GF-D8 (cell line): ENCODE measurements at regions not wholly inside any gene's neighbourhood (a gene's known extent, or its start where the extent isn't known, plus 50 kb on each side); places are given as distances from the start of the nearest gene placed in this dataset.
"Not testable (repeated sequence)": the region's sequence is repeated elsewhere in the genome, so short reads cannot be mapped to it uniquely, and the experiment has no call there.

Source experiments
- DNase-seq: peaks from one replicate; lab custom pipeline; 2025; lab: John Stamatoyannopoulos, UW

DNA sequence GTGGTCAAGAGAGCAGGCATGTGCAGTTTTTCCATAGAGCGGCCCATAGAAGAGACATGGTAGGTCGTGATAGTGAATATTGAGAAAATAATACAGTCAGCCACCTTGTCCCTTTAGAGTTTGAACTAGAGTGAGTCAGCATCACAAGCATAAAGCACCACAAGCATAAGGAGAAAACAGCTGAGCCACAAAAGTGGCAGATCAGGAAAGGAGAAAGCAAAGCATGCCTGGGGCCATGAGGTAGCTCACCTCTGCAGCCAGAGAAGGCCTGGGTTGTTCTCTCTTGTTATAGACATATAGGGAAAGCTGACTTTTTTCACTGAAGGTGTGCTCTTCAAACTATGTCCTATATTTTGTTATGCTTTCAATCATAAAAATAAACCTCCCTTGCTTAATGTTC, 879.0 kb downstream of the DSC3 start:
- DNase-seq: no peak

DNA sequence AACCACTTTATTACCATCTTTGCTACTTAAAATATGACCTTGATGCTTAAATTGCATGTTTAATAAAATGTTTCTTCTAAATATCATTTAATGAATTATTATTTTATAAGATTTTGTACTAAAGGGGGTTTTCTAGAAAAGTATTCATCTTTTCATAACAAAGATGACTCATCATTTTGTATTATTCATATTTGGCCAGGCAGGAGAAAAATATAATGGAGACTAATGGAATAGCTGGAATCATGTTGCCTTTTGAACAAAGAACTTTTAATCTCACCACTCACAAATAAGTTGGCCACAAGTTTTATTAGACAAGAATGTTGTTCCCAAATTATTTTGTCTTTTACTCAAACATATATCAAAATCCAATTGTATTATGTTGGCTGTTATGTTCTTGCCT, 882.4 kb downstream of the DSC3 start:
- no peak for DNase-seq

- no peak for DNase-seq
Observed at GRCh38 chr18:30150586-30151250, 891.8 kb downstream of the DSC3 start.

GRCh38 chr18:30149585-30149984, 893.0 kb downstream of the DSC3 start:
- no peak for DNase-seq

- no peak for DNase-seq
Observed at GRCh38 chr18:30142870-30143269, 899.7 kb downstream of the DSC3 start.

- no peak for DNase-seq
Observed at GRCh38 chr18:30142248-30142647, 900.3 kb downstream of the DSC3 start.

DNA sequence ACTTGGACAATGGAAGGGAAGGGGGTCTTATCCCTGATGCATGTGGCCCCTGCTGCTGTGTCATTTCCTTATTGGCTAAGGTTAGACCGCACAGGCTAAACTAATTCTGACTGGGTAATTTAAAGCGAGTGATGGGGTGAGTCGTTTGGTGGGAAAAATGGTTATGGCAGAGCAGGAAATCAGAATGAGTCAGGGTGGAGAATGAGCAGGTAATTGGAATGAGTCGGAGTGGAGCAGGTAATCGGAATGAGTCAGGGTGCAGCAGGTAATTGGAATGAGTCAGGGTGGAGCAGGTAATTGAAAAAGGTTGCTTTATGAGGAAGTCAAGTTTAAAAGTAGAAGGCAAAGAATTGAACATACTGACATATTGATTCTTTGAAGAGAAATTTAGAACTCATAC, 901.0 kb downstream of the DSC3 start:
- DNase-seq: not testable (repeated sequence)

DNA sequence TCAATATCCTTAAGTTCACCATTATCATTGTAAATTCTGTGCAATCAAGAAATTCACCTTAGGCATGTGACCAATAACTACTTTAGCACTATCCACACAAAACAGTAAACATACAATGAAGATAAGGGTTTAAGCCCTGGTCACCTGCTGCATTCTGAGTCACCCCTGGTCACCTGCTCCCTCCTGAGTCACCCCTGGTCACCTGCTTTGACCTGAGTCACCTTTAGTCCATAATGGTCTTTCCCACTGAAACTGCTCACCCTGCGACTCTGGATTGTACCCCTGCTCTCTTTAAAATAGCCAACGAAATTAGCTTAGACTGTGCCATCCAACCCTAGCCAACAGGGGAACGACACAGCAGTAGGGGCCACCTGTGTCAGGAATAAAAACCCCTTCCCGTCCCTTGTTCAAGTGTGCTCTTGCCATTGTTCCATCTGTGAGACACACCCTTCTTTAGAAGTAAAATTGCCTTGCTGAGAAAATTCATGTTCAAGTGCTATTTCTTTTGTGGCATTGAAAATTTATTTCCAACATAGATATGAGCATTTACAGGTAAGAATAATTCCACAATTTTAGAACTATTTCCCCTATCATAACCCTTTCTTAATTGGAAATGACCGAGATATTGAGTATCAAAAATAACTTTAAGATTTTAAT, 902.8 kb downstream of the DSC3 start:
- no peak for DNase-seq

GRCh38 chr18:30135938-30136337, 906.6 kb downstream of the DSC3 start:
- DNase-seq: no peak

DNA sequence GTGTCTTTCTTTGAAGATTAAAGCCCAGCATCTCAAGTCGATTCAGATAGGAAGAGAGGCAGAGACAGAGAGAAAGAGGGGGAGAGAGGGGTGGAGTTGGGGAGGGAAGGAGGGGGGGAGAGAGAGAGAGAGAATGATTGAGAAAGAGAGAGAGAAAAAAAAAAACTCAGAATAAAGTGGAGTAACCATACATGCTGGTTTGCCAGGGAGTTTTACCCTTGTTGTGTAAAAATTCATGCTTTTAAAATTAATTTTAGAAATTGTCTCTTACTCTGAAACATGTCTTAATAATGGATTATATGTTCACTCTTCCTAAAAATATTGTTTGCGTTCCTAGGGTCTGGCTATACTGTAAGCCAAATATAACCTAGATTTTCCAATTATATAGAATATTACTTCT, 908.5 kb downstream of the DSC3 start:
- DNase-seq: no peak

DNA sequence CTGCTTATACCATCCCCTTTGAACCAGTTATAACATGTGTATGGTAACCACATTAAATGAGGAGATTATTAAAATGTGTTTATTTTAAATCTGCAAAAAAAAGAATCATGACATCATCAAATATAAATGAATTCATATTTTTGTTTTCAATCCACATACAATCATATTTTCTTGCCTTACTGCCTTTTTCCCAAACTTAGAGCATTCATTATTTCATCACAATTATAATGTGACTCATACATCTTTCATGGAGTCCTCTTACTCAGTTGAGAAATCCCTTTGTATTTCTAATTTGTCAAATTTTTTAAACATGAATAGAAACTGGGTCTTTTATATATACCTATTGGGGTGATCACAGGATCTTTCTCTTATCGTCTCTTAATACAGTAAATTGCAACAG, 909.6 kb downstream of the DSC3 start:
- no peak for DNase-seq

DNA sequence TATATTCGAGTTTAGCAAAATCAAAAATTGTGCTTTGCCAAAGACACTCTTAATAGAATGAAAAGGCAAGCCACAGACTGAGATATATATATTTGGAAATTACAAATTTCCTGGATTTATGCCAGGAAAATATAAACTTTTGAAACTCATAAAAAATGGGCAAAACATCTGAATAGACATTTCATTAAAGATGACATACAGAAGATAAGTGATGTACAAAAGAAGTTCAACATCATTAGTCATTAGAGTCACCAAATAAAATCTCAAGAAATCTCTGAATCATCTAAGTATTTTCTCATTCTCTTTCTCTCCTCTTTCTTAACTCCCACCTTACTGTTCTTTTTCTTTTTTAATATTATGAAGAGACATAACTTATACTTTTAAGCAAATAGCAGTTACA, 921.1 kb downstream of the DSC3 start:
- no peak for DNase-seq

DNA sequence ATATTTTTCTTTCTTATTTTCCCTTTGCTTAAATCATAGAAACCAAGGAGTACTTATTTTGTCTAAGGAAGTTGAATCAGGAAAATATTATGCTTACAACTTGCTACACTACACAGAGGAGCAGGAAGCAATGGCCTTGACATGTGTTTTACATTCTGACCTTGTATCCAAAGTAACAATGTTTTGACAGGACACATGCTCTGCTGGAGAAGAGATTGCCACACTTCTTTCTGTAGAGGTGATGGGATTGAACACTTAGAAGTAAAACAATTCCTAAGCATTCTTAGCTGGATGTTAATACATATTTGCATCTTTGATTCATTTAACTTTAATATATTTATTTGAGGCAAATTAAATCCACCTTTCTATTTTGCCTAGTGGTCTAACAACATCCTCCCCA, 929.1 kb downstream of the DSC3 start:
- DNase-seq: no peak

DNA sequence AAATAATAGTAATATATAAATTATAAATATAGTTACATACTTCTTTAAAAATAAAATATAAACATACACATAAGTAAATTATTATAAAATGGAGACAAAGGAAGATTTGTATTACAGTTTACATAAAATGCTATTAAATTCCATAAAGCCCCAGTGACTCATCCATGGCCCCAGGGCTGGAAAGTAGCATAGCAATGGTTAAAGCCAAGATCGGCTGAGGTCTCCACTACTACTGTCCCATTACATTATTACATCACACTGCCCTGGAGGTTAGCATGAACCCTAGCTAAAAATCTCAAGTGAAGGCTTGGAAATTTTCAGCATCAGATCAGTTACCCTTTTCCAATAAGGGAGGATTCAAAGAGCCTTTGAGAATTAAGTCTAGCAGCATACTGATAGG, 936.2 kb downstream of the DSC3 start:
- DNase-seq: no peak

DNA sequence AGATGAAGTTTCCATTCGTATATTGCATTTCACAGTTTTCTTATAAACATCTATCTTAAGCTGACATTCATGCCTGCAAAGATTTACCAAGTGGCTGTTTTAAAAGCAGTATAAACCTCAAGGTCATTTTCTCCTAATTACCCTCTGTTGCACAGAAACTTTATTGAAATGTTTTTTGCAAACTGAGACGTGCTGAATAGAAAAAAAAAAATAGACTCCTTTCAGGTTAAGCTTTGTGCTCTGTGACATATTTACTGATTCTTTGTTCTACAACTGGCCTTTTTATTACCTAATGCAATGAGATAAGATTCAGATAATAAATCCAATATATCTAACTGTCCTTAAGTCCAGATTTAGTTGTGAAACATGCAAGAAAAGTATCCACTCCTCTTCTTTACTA, 938.7 kb downstream of the DSC3 start:
- no peak for DNase-seq

DNA sequence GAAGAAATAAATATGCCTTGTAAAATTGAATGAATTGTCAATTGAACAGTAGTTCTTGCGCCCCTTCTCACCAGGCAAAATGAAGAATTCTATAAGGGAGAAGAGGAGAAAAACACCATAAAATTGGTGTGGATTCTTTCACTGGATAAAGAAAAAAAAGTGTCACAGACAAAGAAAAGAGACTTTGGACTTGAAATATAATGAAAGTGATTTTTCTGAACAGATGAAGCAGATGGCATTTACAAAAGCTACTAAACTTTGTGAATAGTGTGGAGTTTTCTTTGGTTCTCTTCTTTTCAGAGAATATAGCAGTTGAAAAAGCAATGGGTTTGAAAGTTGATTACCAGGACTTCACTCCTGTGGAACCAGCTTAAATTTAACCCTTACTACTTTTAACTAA, 945.7 kb downstream of the DSC3 start:
- DNase-seq: no peak

DNA sequence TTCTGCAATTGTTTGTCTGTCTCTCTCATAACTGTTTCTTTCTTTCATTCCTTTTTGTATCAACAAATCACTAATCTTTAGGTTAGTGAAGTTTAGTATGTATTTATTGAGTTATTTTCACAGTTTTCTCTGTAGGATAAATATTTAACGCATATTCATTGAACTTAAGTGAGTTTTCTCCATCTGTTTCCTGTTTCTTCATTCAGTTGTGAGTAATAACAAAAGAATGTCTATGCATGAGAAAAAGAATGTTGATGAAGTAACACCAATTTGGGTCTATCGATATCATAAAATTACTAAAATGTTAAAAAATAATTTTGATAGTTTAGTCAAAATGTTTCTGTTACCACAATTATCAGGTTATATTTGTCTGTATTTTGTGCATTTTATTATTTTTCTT, 948.0 kb downstream of the DSC3 start:
- no peak for DNase-seq

DNA sequence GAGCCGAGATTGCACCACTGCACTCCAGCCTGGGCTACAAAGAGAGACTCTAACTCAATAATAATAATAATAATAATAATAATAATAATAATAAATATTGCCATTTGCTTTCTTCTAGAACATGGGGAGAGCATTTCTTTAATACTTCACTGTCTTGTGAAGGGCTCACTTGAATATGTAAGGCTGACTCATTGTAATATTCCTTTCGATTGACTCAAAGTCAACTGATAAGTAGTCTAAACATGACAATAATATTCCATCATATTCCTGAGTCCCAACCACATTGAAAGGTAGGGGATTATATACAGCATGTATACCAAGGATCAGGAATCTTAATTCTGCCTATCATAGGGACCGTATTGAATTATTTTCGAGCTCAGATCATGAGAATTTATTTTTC, 949.2 kb downstream of the DSC3 start:
- no peak for DNase-seq

DNA sequence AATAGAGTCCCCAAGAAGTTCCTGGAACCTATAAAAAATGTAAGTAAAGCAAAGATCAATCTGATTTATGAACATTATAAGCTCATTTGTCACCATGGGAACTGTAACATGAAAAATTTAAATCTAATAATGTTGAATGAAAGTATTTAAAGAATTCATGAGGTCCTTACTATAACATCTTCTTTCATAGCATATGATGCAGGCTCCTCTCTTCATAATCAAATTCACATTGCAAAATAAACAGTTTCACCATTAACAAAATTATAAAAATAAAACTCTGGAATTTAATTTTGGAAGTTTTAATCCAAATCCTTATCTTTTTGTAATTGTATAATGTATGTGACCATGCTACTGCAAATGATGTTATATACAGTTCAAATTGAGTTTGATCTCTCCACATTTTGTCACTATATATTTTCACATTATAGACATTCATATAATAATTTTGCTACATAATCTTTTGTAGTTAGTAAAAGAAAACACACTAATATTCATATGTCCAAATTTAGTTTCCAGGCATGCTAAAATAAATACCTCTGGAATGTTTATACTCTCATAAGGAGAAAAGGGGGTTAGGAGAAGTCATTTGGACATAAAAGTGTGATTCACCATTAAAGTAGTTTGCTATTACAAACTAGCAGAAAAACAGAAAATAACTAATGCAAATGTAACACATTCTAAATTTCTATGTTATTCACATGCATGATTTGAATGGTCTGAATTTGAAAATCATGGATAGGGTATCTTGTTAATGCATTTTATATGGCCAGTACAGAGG, 954.1 kb downstream of the DSC3 start:
- DNase-seq: no peak

- DNase-seq: no peak
Observed at GRCh38 chr18:30086351-30086750, 956.2 kb downstream of the DSC3 start.

GRCh38 chr18:30081122-30081521, 961.4 kb downstream of the DSC3 start:
- DNase-seq: no peak

- DNase-seq: no peak
Observed at GRCh38 chr18:30072609-30073385, 969.7 kb downstream of the DSC3 start.

DNA sequence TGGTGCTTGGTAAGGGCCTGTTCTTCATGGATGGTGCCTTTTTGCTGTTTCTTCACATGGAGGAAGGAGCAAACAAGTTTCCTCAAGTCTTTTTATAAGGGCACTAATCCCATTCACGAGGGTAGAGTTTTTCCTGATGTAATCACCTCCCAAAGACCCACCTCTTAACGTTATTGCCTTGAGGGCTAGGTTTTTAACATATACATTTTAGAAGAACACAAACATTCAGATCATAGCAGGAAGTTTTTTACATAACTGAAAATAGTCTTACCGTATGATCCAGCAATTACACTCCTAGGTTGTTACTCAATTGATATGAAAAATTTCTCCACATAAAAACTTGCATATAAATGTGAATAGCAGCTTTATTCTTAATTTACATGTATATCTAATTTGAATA, 976.3 kb downstream of the DSC3 start:
- DNase-seq: no peak
